LNCaP clone FGC (cell line): ENCODE measurements at regions not wholly inside any gene's neighbourhood (a gene's known extent, or its start where the extent isn't known, plus 50 kb on each side); places are given as distances from the start of the nearest gene placed in this dataset.

Source experiments
- DNase-seq: peaks from one replicate; pipeline ENCODE4 v3.0.0-alpha.2; 2011; ENCODE audit warnings: low read depth
- H3K4me3 ChIP-seq: 2 replicates; pipeline ENCODE4 v1.5.1; 2011; ENCODE audit warnings: mild to moderate bottlenecking, low read depth, low read length, control low read depth
- TF ChIP-seq, protein P1 (sequence below): IDR thresholded peaks from 2 replicates; pipeline ENCODE4 v1.5.1; 2012; ENCODE audit warnings: mild to moderate bottlenecking; ENCODE audit not compliant: control insufficient read depth, insufficient read depth; ENCODE audit errors: extremely low read depth

GRCh38 chr4:152029631-152030030 is 268.8 kb upstream of the GATB start:
- TF ChIP-seq, protein P1, sequence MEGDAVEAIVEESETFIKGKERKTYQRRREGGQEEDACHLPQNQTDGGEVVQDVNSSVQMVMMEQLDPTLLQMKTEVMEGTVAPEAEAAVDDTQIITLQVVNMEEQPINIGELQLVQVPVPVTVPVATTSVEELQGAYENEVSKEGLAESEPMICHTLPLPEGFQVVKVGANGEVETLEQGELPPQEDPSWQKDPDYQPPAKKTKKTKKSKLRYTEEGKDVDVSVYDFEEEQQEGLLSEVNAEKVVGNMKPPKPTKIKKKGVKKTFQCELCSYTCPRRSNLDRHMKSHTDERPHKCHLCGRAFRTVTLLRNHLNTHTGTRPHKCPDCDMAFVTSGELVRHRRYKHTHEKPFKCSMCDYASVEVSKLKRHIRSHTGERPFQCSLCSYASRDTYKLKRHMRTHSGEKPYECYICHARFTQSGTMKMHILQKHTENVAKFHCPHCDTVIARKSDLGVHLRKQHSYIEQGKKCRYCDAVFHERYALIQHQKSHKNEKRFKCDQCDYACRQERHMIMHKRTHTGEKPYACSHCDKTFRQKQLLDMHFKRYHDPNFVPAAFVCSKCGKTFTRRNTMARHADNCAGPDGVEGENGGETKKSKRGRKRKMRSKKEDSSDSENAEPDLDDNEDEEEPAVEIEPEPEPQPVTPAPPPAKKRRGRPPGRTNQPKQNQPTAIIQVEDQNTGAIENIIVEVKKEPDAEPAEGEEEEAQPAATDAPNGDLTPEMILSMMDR = no peak
- no peak for DNase-seq
- H3K4me3 ChIP-seq = no peak overlapping the region

DNA sequence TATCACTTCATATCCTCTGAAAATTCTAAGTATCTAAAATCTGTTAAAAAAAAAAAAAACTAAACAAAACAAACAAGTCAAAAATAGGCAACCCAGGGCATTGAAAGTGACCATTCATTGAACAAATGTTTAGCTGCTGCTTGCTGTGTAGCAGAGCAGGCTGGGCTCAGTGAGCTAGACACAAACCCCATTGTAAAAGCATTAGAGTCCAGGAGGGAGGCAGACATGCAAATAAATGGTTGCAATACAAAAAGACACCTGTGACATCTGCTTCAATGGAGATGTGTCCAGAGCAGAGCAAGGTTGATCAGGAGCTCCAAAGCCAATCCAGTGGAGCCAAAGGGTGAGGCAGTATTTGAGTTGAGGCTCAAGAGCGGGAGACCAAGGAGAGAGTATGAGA is 267.3 kb upstream of the GATB start:
- H3K4me3 ChIP-seq = no peak overlapping the region
- no peak for DNase-seq
- TF ChIP-seq, protein P1 = no peak

DNA sequence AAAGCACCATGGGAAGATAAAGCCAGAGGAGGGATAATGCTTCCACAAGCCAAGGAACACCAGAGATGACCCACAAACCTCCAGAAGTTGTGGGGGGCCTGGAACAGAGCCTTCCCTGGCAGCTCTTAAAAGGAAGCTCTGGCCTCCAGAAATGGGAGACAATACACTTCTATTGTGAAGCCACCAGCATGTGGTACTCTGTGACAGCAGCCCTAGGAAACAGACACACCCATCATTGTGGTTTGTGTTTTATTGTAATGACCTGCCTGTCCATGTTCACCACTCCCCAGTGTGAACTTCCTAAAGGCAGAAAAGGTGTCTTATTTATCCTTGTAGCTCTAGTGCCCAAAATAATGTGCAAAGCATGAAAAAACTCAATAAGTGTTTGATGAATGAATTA is 264.1 kb upstream of the GATB start:
- DNase-seq = no peak
- no peak overlapping the region for H3K4me3 ChIP-seq
- TF ChIP-seq, protein P1 = no peak

DNA sequence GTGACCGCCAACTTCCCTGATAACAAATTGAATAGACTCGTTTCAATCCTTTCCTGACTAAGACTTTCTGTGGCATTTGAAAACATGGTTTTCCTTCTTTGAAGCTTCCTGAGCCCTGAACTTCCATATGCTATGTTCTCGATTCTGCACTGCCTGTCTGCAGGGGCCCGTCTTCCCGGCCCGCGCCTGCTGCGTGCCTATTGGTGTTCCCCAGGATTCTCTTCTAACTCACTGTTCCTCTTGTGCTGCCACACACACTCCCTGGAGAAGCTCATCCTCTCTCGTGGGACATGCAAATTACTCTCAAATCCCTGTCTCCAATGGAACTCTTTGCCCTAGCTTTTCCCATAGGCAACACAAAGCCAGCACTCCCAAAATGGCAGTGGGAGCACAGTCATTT is 262.9 kb upstream of the GATB start:
- H3K4me3 ChIP-seq = no peak overlapping the region
- TF ChIP-seq, protein P1 = no peak
- DNase-seq = no peak

- TF ChIP-seq, protein P1 = no peak
- H3K4me3 ChIP-seq = no peak overlapping the region
- no peak for DNase-seq
Observed at GRCh38 chr4:152022543-152022942, 261.7 kb upstream of the GATB start.

DNA sequence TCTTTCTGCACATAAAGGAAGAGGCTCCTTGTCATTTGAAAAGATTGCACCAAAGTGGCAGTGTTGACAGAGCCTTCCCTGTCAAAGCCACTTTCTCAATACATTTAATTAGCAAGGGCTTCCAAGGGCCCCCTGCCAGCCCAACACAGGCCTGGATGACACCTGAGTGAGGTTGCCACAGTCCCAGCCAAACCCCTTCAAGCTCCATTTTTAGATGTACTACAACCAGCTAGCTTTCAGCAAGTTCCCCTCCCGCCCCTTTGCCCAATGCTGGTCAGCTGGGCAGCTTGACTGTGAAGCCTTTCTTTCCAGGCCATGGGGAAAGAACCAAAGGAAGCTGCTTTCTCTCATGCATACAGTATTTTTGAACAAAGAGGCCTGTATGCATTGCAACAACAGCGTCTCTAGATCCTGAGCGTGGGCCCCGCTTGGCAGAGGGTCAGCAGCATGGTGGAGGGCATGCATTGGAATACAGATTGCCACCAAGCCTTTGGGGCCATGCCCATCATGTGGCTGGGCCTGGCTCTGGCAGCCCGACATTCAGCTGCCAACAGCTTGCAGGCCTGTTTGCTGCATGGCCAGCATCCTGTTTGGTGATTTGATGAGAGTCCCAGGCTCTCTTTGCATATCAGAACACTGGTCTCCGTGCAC is 261.1 kb upstream of the GATB start:
- H3K4me3 ChIP-seq = no peak overlapping the region
- no peak for DNase-seq
- TF ChIP-seq, protein P1 = no peak

DNA sequence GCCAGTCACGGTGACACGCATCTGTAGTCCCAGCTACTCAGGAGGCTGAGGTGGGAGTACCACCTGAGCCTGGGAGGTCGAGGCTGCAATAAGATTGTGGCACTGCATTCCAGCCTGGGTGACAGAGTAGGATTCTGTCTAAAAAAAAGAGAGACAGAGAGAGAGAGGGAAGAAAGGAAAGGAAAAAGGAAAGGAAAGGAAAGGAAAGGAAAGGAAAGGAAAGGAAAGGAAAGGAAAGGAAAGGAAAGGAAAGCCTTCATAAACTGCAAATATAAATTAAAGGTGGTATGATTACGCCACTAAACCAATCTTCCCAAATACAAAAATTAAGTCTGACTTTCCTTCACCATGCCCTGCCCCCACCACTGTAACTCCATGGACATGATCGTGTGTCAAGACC is 259.3 kb upstream of the GATB start:
- no peak overlapping the region for H3K4me3 ChIP-seq
- no peak for DNase-seq
- TF ChIP-seq, protein P1 = no peak
